ENCODE measurements at regions not wholly inside any gene's neighbourhood (a gene's known extent, or its start where the extent isn't known, plus 50 kb on each side); places are given as distances from the start of the nearest gene placed in this dataset.

GRCh38 chr6:141667580-141668309 is 465.0 kb upstream of the GJE1 start:
- in situ Hi-C loops (cut with HindIII; ENCODE audit: low pct_unique_long_range_greater_than_20kb, low sequenced_read_pairs) = no loop called here
- TF ChIP-seq JUND (IDR thresholded peaks at IDR 0.05; ENCODE audit: low read depth) = no peak
- no peak for DNase-seq (ENCODE audit: low read depth in 1 of 2, low spot score in 1 of 2)

GRCh38 chr6:141666187-141666586 is 466.5 kb upstream of the GJE1 start:
- in situ Hi-C loops (cut with HindIII; ENCODE audit: low pct_unique_long_range_greater_than_20kb, low sequenced_read_pairs) = no loop called here
- no peak for TF ChIP-seq JUND (IDR thresholded peaks at IDR 0.05; ENCODE audit: low read depth)
- DNase-seq (ENCODE audit: low read depth in 1 of 2, low spot score in 1 of 2) = no peak

GRCh38 chr6:141664744-141665143 is 468.0 kb upstream of the GJE1 start:
- DNase-seq (ENCODE audit: low read depth in 1 of 2, low spot score in 1 of 2) = no peak
- in situ Hi-C loops (cut with HindIII; ENCODE audit: low pct_unique_long_range_greater_than_20kb, low sequenced_read_pairs) = no loop called here
- no peak for TF ChIP-seq JUND (IDR thresholded peaks at IDR 0.05; ENCODE audit: low read depth)

DNA sequence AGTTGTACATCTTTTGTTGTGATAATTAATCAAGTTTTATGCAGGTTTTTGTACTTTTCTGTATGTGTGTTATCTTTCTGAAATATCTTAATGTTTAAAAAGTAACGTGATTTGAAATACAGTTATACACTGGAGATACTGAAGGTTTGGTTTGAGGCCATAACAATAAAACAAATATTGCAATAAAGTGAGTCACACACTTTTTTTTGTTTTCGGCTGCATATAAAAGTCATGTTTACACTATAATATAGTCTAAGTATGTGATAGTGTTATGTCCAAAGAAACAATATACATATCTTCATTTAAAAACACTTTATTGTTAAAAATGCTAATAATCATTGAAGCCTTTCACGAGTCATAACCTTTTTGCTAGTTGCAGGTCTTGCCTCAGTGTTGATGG is 473.1 kb upstream of the GJE1 start:
- in situ Hi-C loops (cut with HindIII; ENCODE audit: low pct_unique_long_range_greater_than_20kb, low sequenced_read_pairs) = no loop called here
- DNase-seq (ENCODE audit: low read depth in 1 of 2, low spot score in 1 of 2) = no peak
- no peak for TF ChIP-seq JUND (IDR thresholded peaks at IDR 0.05; ENCODE audit: low read depth)

- no peak for DNase-seq (ENCODE audit: low read depth in 1 of 2, low spot score in 1 of 2)
- no peak for TF ChIP-seq JUND (IDR thresholded peaks at IDR 0.05; ENCODE audit: low read depth)
- in situ Hi-C loops (cut with HindIII; ENCODE audit: low pct_unique_long_range_greater_than_20kb, low sequenced_read_pairs) = no loop called here
These were observed 474.0 kb upstream of the GJE1 start for GRCh38 chr6:141658696-141659095.

GRCh38 chr6:141657812-141658211 is 474.9 kb upstream of the GJE1 start:
- no peak for TF ChIP-seq JUND (IDR thresholded peaks at IDR 0.05; ENCODE audit: low read depth)
- no peak for DNase-seq (ENCODE audit: low read depth in 1 of 2, low spot score in 1 of 2)
- in situ Hi-C loops (cut with HindIII; ENCODE audit: low pct_unique_long_range_greater_than_20kb, low sequenced_read_pairs) = no loop called here

GRCh38 chr6:141653590-141653989 is 479.1 kb upstream of the GJE1 start:
- DNase-seq (ENCODE audit: low read depth in 1 of 2, low spot score in 1 of 2) = peak in 1 of 2 experiments; percentile 26
- in situ Hi-C loops (cut with HindIII; ENCODE audit: low pct_unique_long_range_greater_than_20kb, low sequenced_read_pairs) = no loop called here
- no peak for TF ChIP-seq JUND (IDR thresholded peaks at IDR 0.05; ENCODE audit: low read depth)

DNA sequence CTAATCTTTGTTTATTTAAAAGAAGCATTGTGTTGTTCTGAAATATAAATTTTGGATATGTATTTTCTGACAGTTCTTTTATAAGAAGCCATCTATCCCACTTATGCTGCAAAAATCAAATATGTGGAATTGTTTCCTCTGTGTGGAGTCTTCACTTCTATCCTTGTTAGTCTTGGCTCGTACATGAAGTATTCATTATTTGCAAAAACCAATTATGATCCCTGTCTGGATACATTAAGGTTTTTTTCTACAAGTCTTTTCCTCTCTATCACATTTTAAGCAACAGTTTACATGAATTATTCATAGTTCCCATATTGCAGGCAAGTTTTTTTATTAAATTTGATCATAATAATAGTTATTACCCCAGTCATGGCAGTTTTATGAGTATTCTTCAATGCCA is 490.8 kb upstream of the GJE1 start:
- DNase-seq (ENCODE audit: low read depth in 1 of 2, low spot score in 1 of 2) = no peak
- in situ Hi-C loops (cut with HindIII; ENCODE audit: low pct_unique_long_range_greater_than_20kb, low sequenced_read_pairs) = no loop called here
- TF ChIP-seq JUND (IDR thresholded peaks at IDR 0.05; ENCODE audit: low read depth) = no peak

DNA sequence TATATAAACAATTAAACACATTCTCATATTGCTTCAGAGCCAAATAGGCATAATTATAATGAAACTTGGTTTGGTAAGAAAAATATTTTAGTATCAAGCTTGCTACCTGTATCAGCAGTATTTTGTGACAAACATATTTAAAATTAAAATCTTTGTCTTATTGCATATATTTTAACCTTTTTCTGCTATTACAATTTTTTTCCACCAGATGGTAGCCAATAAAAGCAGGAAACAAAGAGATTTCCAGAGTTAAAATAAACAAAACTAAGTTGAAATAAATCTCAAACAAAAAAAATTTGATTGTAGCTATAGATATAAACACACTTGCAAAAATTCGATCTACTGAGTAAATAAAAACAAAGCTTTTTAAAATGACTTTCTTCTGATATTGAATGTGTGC is 491.3 kb upstream of the GJE1 start:
- no peak for DNase-seq (ENCODE audit: low read depth in 1 of 2, low spot score in 1 of 2)
- no peak for TF ChIP-seq JUND (IDR thresholded peaks at IDR 0.05; ENCODE audit: low read depth)
- in situ Hi-C loops (cut with HindIII; ENCODE audit: low pct_unique_long_range_greater_than_20kb, low sequenced_read_pairs) = no loop called here

GRCh38 chr6:141635621-141636020 is 497.1 kb upstream of the GJE1 start:
- TF ChIP-seq JUND (IDR thresholded peaks at IDR 0.05; ENCODE audit: low read depth) = no peak
- DNase-seq (ENCODE audit: low read depth in 1 of 2, low spot score in 1 of 2) = no peak
- in situ Hi-C loops (cut with HindIII; ENCODE audit: low pct_unique_long_range_greater_than_20kb, low sequenced_read_pairs) = no loop called here

- in situ Hi-C loops (cut with HindIII; ENCODE audit: low pct_unique_long_range_greater_than_20kb, low sequenced_read_pairs) = no loop called here
- DNase-seq (ENCODE audit: low read depth in 1 of 2, low spot score in 1 of 2) = no peak
- TF ChIP-seq JUND (IDR thresholded peaks at IDR 0.05; ENCODE audit: low read depth) = no peak
These were observed 498.5 kb upstream of the GJE1 start for GRCh38 chr6:141634269-141634668.

DNA sequence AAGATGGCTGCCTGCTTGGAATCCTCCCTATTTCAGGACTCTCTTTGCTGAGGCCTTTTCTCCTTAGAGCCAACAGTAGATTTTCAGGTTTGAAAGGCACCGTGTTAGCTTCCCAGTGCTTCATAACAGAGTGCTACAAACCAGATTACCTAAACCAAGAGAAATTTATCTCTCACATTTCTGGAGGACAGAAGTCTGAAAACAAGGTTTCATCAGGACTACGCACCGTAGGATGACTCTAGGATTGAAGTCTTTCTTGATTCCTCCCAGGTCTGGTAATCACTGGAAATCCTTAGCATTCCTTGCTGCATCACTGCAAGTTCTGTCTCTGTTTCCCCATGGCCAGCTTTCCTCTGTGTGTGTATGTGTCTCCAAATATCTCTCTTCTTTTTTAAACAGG is 508.4 kb upstream of the GJE1 start:
- in situ Hi-C loops (cut with HindIII; ENCODE audit: low pct_unique_long_range_greater_than_20kb, low sequenced_read_pairs) = no loop called here
- no peak for DNase-seq (ENCODE audit: low read depth in 1 of 2, low spot score in 1 of 2)
- no peak for TF ChIP-seq JUND (IDR thresholded peaks at IDR 0.05; ENCODE audit: low read depth)

DNA sequence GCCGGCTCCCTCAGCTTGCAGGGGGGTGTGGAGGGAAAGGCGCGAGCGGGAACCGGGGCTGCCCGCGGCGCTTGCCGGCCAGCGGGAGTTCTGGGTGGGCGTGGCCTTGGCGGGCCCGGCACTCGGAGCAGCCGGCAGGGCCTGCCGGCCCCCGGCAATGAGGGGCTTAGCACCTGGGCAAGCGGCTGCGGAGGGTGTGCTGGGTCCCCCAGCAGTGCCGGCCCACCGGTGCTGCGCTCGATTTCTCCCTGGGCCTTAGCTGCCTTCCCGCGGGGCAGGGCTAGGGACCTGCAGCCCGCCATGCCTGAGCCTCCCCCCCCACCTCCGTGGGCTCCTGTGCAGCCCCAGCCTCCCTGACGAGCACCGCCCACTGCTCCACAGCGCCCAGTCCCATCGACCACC is 514.5 kb upstream of the GJE1 start:
- no peak for DNase-seq (ENCODE audit: low read depth in 1 of 2, low spot score in 1 of 2)
- in situ Hi-C loops (cut with HindIII; ENCODE audit: low pct_unique_long_range_greater_than_20kb, low sequenced_read_pairs) = no loop called here
- TF ChIP-seq JUND (IDR thresholded peaks at IDR 0.05; ENCODE audit: low read depth) = no peak

DNA sequence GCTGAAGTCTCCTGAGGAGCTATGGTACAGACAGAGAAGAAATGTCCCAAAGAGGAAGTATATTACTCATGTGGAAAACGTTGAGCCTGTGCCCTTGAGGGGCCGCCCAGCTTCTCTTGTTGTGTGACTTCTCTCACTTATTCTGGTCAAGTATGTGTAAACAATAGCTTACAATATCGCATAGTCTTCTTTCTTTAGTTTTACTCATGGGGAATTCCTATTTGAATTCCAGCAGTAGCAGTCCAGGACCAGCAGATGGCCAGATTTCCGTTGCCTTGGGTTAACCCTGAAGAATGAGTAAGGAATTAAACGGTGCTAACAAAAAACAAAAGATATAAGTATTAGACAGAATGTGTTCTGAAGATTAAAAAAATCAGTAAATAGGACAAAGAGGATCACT is 522.0 kb upstream of the GJE1 start:
- in situ Hi-C loops (cut with HindIII; ENCODE audit: low pct_unique_long_range_greater_than_20kb, low sequenced_read_pairs) = no loop called here
- TF ChIP-seq JUND (IDR thresholded peaks at IDR 0.05; ENCODE audit: low read depth) = no peak
- DNase-seq (ENCODE audit: low read depth in 1 of 2, low spot score in 1 of 2) = peak in 1 of 2 experiments; percentile 16

All from T47D (cell line).